GM21390 (cell line): ENCODE measurements at regions not wholly inside any gene's neighbourhood (a gene's known extent, or its start where the extent isn't known, plus 50 kb on each side); places are given as distances from the start of the nearest gene placed in this dataset.
"Not testable (repeated sequence)": the region's sequence is repeated elsewhere in the genome, so short reads cannot be mapped to it uniquely, and the experiment has no call there.

Source experiments
- ATAC-seq: cut with Tn5 transposase; IDR thresholded peaks from one replicate; pipeline ENCODE4 v1.9.1; 2021; ENCODE audit not compliant: unreplicated experiment

DNA sequence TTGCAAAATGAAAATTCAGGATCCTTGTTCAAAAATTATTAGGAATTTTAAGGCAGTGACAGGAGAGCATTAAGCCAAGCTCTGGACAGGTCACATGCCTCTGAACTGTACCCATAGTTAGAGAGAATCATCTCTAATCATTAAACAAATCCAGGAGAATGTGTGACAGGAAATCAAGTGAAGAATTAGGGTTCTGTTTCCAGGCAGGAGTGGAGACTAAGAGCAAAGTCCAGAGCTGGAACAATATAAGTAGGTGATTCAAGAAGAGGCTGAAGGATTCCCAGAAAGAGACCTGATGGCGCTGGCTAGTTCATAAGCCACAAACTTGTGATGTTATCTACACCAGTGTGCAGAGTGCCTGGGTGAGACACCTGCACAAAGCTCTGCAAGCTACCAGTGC is 104.6 kb upstream of the PRKG2 start:
- ATAC-seq: no peak

DNA sequence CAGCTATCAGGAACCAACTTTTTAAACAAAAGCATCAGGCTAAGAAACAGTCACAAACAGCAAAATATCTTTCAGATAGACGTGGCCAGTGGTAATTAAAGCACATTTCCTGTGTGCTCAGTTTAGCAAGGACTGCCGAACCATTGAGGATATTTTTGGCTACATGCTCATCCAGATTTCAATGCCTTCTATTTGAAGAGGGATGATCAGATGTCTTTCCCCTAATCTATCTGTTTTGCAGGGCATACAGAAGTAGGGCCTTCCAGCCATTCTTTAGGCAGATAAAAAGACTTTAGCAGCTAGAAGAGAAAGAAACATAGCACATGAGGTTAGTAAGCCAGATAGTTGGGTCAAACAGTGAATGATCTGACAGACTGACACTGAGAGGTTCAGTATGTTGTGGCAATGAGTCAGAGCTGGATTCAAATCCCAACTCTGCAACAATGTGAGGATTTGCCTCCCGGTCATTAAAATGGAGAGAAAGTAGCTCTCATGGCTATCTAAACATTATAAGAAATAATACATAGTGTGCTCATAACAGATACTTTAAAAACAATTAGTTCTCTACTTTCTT is 100.0 kb upstream of the PRKG2 start:
- no peak for ATAC-seq

DNA sequence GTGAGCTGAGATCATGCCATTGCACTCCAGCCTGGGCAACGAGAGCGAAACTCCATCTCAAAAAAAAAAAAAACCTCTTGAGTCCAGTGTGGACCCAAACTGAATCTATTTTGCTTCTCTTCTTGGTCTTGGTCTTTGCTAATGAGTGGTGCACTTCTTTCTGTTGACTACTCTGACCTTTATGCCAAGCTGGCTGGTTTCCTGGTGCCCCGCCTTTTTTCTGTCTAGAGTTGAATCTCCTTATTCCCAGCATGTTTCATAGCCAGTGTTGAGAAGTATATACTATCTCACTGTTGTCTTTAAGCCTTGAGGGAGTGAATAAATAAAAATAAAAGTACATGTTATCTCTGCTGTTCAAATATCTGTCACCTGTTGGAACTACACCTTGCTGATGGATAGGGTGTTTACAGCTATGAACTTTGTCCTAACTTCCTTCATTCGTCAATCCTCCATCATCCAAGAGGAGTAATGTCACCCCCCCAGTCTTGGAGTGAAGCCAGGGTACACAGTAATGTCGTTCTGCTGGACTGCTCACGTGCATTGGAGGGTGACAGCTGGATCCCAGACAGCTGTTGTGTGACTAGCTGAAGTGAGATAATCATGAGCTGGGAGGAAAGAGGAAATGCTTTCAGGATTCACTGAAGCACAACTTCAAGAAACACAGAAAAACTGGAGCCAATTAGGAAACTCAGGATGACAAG is 99.3 kb upstream of the PRKG2 start:
- ATAC-seq: no peak

DNA sequence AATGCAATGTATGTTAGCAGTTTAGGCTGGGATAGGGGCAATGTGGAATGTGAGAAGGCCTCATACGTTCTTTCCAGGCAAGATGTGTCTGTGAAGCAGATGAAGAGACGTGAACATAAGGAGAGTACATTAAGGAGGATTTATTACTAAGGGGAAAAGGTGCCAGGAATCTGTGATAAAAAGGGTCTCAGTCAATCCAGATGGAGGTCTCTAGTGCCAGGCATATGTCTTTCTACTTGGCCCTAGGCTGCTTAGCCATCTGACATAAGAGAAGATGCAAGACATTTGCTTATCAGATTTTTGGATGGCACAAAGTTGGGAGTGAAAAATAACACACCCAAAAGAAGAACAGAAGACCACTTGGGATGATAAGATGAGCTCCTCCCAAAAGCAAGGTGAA is 93.0 kb upstream of the PRKG2 start:
- no peak for ATAC-seq

DNA sequence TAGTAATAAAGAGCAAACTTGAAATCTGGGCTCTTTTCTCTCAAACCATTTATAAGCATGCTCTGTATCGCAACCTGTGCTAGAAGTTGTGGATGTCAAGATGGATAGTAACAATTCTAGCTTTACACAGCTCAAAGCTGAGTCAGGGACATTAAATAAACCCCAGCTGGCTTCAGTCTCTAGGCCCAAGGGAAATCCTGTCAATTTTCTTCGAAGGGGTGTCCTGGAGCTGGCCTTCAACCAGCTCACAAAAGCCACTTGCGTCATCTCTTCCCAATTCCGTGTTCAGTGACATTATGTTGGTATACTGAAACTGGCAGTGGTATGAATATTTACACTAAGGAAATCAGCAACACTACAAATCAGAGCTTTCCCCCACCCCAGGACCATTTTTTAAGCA is 89.8 kb upstream of the PRKG2 start:
- no peak for ATAC-seq

DNA sequence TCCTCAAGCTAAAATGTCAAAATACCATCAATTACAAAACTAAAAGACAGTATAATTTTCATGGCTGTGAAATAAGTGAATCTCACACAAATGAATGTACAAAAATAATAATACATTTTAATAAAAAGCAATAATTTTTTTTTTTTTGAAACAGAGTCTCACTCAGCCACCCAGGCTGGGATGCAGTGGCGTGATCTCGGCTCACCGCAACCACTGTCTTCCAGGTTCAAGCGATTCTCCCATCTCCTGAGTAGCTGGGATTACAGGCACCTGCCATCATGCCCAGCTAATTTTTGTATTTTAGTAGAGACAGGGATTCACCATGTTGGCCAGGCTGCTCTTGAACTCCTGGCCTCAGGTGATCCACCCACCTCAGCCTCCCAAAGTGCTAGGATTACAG is 85.3 kb upstream of the PRKG2 start:
- not testable (repeated sequence) for ATAC-seq

DNA sequence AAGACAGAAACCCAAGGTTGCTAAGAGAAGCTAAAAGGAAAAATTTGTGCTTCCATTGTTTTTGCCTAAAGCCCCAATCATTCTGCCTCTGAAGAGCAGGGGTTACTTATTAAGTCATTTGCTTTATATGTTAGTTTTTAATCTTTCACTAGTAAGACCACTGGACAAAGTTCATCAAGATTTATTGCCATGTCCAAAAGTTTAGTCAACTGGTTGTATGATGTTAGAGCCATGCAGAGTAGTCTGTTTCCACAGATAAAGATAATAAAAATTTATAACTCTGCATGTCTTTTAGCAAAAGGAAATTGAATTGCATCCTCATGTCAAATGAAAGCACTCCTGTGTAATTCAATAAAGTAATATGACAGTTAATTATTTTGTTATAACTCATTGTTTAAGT is 75.8 kb upstream of the PRKG2 start:
- ATAC-seq: no peak

DNA sequence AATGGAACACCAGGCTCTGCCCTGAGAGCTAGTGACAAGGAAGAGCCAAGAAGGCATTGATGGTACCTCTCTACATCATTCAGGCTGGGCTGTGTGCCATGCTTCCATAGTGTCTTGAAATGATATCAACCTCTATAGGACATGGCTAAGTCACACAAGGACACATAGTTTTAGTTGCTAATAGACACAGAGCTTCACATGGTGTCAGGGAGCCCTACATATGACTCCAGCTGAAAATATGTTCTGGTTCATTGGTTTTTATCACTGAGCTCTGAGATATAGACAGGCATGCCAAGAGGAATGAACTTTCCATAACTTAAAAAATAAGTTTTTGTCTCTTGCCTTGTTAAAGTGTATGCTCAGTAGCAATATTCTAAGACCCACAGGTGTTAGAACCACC is 72.1 kb upstream of the PRKG2 start:
- ATAC-seq: no peak

DNA sequence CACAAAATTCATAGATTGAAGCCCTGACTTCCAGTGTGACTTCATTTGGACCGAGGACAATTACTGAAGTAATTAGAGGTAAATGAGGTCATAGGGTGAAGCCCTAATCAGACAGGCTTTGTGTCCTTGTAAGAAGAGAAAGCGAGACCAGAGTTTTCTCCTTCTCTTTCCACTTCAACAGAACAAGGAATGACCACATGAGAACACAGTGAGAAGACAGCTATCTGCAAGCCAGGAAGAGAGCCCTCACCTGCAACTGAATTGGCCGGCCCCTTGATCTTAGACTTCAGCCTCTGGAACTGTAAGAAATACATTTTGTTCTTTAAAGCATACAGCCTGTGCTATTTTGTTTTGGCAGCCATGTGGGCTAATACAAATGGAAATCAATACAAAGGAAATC is 67.1 kb upstream of the PRKG2 start:
- ATAC-seq: no peak

DNA sequence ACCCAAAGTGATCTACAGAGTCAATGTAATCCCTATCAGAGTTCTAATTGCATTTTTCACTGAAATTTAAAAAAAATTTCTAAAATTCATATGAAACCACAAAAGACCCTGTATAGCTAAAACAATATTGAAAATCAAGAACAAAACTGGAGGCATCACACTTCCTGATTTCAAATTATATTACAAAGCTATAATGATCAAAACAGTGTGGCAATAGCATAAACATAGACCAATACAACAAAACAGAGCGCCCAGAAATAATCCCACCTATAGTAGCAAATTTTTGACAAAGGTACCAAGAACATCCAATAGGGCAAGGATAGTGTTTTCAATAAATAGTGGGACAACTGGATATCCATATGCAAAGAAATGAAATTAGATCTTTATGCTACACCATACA is 59.4 kb upstream of the PRKG2 start:
- no peak for ATAC-seq

DNA sequence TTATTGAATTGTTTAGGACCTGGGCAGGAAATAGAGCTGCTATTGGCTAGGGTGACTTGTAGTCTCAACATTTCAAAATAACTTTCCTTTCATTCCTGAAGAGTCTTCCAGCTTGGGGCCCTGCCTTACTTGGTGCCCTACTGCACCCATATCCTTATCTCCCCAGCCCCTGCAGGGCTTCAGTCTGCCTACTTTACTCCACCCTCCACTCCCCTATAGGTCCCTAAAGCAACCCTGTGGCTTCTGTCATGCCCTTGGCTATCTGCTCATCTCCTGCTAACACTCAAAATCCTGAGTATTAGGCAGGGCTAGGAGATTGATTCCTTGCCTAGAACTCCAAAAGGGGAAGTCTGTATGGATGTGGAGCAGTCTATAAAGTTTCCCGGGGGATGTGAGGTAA is 57.6 kb upstream of the PRKG2 start:
- no peak for ATAC-seq
